ENCODE measurements at regions not wholly inside any gene's neighbourhood (a gene's known extent, or its start where the extent isn't known, plus 50 kb on each side); places are given as distances from the start of the nearest gene placed in this dataset.

DNA sequence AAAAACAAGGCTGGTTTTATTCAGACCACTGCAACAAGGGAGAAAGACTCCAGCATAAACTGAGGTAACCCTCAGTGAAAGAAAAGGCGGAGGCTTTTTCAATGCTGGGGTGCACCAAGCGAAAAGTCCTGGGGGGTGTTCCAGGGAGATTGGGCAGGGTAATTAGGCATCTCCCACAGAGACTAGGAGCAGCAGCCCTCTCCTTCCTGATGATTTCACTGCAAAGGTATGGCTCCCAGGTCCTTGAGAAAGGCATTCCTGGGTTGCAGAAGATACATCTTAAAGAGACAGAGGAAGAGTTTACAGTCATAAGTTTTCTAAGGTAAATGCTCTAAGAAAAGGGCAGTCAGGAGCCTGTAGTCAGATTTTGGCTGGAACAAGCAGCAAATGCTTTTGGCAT, 412.0 kb downstream of the FOXO1 start:
- H3K9me2 ChIP-seq (replicated peaks; ENCODE audit: control insufficient read depth, low read length): no peaks in the 10 kb centered on the region
- no peaks in the 10 kb centered on the region for H3K27me3 ChIP-seq (ENCODE audit: control insufficient read depth, low read length)
- H3K4me3 ChIP-seq (ENCODE audit: low read length): no peak overlapping the region
- H3K79me2 ChIP-seq (ENCODE audit: control insufficient read depth, low read length): no peaks in the 10 kb centered on the region
- TF ChIP-seq, protein P1, sequence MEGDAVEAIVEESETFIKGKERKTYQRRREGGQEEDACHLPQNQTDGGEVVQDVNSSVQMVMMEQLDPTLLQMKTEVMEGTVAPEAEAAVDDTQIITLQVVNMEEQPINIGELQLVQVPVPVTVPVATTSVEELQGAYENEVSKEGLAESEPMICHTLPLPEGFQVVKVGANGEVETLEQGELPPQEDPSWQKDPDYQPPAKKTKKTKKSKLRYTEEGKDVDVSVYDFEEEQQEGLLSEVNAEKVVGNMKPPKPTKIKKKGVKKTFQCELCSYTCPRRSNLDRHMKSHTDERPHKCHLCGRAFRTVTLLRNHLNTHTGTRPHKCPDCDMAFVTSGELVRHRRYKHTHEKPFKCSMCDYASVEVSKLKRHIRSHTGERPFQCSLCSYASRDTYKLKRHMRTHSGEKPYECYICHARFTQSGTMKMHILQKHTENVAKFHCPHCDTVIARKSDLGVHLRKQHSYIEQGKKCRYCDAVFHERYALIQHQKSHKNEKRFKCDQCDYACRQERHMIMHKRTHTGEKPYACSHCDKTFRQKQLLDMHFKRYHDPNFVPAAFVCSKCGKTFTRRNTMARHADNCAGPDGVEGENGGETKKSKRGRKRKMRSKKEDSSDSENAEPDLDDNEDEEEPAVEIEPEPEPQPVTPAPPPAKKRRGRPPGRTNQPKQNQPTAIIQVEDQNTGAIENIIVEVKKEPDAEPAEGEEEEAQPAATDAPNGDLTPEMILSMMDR (IDR thresholded peaks at IDR 0.05; ENCODE audit: low read depth, low read length, poor library complexity, severe bottlenecking): no peak
- TF ChIP-seq EZH2phosphoT487 (IDR thresholded peaks at IDR 0.05; ENCODE audit: borderline replicate concordance, low read length): no peak
- no peak overlapping the region for H3K27ac ChIP-seq (ENCODE audit: low read depth, low read length)
- no peaks in the 10 kb centered on the region for H3K9me3 ChIP-seq (ENCODE audit: control insufficient read depth, insufficient read depth, low read length)
- peaks cover 9% of the 10 kb centered on the region for H3K4me1 ChIP-seq (ENCODE audit: control insufficient read depth, low read length)
- H3K36me3 ChIP-seq (ENCODE audit: control insufficient read depth, low read length): no peaks in the 10 kb centered on the region
- H4K20me1 ChIP-seq (ENCODE audit: control insufficient read depth, insufficient read depth, low read depth, low read length): no peaks in the 10 kb centered on the region
- no peak overlapping the region for H3K4me2 ChIP-seq (ENCODE audit: low read length)
- H3F3A ChIP-seq (ENCODE audit: control insufficient read depth, insufficient read depth): no peaks in the 10 kb centered on the region

DNA sequence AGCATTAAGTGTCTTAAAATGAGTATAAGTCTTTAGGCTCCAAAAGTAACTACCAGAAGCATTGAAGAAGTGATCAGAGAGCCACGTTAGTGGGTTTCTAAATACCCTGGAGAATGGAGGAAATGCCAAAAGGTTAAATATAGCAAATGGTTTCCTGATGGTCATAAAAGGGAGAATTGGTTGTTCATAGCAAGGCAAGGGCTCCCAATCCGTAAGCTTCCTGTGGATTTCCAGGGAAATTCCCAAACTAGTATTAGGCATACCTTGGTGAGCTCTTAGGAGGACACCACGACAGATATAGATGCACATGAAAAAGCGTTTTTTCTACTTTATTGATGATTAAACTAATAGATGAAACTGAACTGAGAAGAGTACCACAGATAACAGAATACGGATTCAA, 410.9 kb downstream of the FOXO1 start:
- no peak overlapping the region for H3K4me2 ChIP-seq (ENCODE audit: low read length)
- no peaks in the 10 kb centered on the region for H3K79me2 ChIP-seq (ENCODE audit: control insufficient read depth, low read length)
- no peaks in the 10 kb centered on the region for H3K36me3 ChIP-seq (ENCODE audit: control insufficient read depth, low read length)
- H4K20me1 ChIP-seq (ENCODE audit: control insufficient read depth, insufficient read depth, low read depth, low read length): no peaks in the 10 kb centered on the region
- H3K27ac ChIP-seq (ENCODE audit: low read depth, low read length): no peak overlapping the region
- H3F3A ChIP-seq (ENCODE audit: control insufficient read depth, insufficient read depth): no peaks in the 10 kb centered on the region
- H3K4me3 ChIP-seq (ENCODE audit: low read length): no peak overlapping the region
- H3K9me3 ChIP-seq (ENCODE audit: control insufficient read depth, insufficient read depth, low read length): no peaks in the 10 kb centered on the region
- no peaks in the 10 kb centered on the region for H3K9me2 ChIP-seq (replicated peaks; ENCODE audit: control insufficient read depth, low read length)
- H3K27me3 ChIP-seq (ENCODE audit: control insufficient read depth, low read length): no peaks in the 10 kb centered on the region
- TF ChIP-seq, protein P1 (IDR thresholded peaks at IDR 0.05; ENCODE audit: low read depth, low read length, poor library complexity, severe bottlenecking): no peak
- peaks cover 9% of the 10 kb centered on the region for H3K4me1 ChIP-seq (ENCODE audit: control insufficient read depth, low read length)

DNA sequence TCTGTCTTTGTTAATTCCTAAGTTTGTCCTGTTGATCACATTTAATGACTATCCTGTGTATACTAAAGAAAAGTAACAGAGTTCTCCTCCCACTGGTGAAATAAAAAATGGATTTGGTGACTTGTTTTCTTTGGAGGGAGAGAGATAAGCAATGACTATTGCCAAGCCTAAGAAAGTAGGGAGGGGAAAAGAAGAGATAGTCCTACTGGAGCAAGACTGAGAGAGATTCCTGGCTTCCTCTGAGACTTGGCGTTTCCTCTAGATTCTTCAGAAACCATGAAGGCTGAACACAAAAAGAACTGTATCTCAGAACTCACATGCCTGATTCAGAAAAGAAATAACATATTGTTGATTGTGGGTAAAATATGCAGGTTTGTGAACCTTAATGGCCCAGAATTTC, 406.5 kb downstream of the FOXO1 start:
- H3K4me3 ChIP-seq (ENCODE audit: low read length): no peak overlapping the region
- H3K27me3 ChIP-seq (ENCODE audit: control insufficient read depth, low read length): no peaks in the 10 kb centered on the region
- H3K27ac ChIP-seq (ENCODE audit: low read depth, low read length): no peak overlapping the region
- no peak overlapping the region for H3K4me2 ChIP-seq (ENCODE audit: low read length)
- no peaks in the 10 kb centered on the region for H3K36me3 ChIP-seq (ENCODE audit: control insufficient read depth, low read length)
- no peaks in the 10 kb centered on the region for H3K4me1 ChIP-seq (ENCODE audit: control insufficient read depth, low read length)
- no peaks in the 10 kb centered on the region for H3K9me2 ChIP-seq (replicated peaks; ENCODE audit: control insufficient read depth, low read length)
- H4K20me1 ChIP-seq (ENCODE audit: control insufficient read depth, insufficient read depth, low read depth, low read length): no peaks in the 10 kb centered on the region
- H3K9me3 ChIP-seq (ENCODE audit: control insufficient read depth, insufficient read depth, low read length): no peaks in the 10 kb centered on the region
- H3K79me2 ChIP-seq (ENCODE audit: control insufficient read depth, low read length): no peaks in the 10 kb centered on the region
- no peaks in the 10 kb centered on the region for H3F3A ChIP-seq (ENCODE audit: control insufficient read depth, insufficient read depth)
- TF ChIP-seq, protein P1 (IDR thresholded peaks at IDR 0.05; ENCODE audit: low read depth, low read length, poor library complexity, severe bottlenecking): no peak
- no peak for TF ChIP-seq EZH2phosphoT487 (IDR thresholded peaks at IDR 0.05; ENCODE audit: borderline replicate concordance, low read length)

DNA sequence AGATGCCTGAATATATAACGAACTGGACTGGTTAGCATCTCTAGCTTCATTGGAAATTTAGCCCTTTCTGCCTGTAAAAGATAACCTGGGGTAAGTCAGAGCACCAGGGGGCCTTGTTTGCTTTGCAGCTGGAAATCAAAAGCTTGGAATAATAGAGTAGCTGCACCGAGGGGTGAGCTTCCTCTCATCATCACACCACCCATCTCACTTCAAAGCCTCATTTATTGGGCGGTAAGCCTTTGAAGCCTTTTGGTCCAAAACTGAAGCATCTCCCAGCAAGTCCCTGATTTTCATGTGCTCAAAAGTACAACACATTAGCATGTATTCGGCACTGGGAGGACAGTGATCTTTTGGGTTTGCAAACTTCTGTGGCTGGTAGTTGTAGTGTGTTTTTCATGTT, 405.1 kb downstream of the FOXO1 start:
- H3K9me2 ChIP-seq (replicated peaks; ENCODE audit: control insufficient read depth, low read length): no peaks in the 10 kb centered on the region
- no peaks in the 10 kb centered on the region for H3K27me3 ChIP-seq (ENCODE audit: control insufficient read depth, low read length)
- TF ChIP-seq, protein P1 (IDR thresholded peaks at IDR 0.05; ENCODE audit: low read depth, low read length, poor library complexity, severe bottlenecking): no peak
- TF ChIP-seq EZH2phosphoT487 (IDR thresholded peaks at IDR 0.05; ENCODE audit: borderline replicate concordance, low read length): no peak

More for the DNA sequence above, 405.1 kb downstream of the FOXO1 start:
- Histone ChIP-seq H3K9me3 (ENCODE audit: control insufficient read depth, insufficient read depth, low read length) (no peaks in the 10 kb centered on the region), H3K4me1 (ENCODE audit: control insufficient read depth, low read length) (no peaks in the 10 kb centered on the region), H3K36me3 (ENCODE audit: control insufficient read depth, low read length) (no peaks in the 10 kb centered on the region), H3K79me2 (ENCODE audit: control insufficient read depth, low read length) (no peaks in the 10 kb centered on the region), H3K4me2 (ENCODE audit: low read length) (no peak overlapping the region), H3K4me3 (ENCODE audit: low read length) (no peak overlapping the region), H3K27ac (ENCODE audit: low read depth, low read length) (no peak overlapping the region), H3F3A (ENCODE audit: control insufficient read depth, insufficient read depth) (no peaks in the 10 kb centered on the region), H4K20me1 (ENCODE audit: control insufficient read depth, insufficient read depth, low read depth, low read length) (no peaks in the 10 kb centered on the region)
